HG02970 (cell line): ENCODE measurements at regions not wholly inside any gene's neighbourhood (a gene's known extent, or its start where the extent isn't known, plus 50 kb on each side); places are given as distances from the start of the nearest gene placed in this dataset.

ENCODE experiments used
- ATAC-seq: cut with Tn5 transposase; IDR thresholded peaks from one replicate; pipeline ENCODE4 v1.9.1; 2021; ENCODE audit warnings: mild to moderate bottlenecking, moderate library complexity, moderate number of reproducible peaks; ENCODE audit not compliant: unreplicated experiment, low FRiP score

DNA sequence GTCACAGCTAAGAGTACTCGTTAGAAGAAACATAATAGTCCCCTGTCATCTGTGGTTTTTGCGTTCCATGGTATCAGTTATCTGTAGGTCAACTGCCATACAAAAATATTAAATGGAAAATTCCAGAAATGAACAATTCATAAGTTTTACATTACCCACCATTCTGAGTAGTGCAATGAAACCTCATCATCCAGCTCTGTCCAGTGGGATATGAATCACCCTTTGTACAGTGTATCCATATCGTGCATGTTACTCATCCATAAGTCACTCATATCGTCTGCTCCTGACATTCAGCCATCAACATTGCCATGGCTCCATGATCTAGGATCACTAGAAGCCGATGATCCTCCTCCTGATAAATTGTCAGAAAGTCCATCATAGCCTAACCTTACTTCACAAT lies 174.9 kb upstream of the C11orf87 start:
- no peak for ATAC-seq

DNA sequence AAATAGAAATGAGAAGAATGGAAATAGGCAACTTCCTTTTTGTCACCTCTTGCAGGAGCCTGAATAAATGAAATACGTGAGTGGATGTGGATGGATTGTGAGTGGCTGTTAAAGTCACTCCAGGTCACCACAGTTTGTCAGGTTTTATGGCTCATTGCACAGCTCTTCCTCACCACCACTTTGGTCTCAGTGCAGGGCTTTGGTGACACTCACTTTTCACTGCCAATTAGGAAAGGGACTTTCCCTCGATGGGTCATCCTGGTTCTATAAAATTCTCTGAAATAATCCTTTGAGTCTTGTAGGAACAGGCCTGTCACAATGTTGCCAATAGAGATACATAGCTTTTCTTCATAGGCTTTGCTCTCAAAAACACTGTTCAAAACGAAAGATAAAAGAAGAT lies 172.4 kb upstream of the C11orf87 start:
- ATAC-seq: no peak

DNA sequence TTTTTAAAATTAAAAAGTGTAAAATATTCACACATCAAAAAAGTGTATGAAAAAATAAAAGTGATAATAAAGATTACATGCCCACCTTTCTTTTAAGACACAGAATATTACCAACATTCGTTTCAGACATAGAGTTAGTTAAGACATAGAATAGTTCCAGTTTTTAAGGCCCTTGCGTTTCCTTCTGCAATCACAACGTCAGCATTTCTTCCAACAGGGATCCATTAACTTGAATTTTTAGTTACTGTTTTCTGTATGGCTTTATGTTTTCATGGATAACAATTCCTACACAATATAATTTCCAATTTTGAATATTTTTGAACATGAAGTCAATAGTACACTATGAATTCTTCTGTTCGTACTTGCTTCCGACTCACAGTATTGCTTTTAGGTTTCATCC lies 170.8 kb upstream of the C11orf87 start:
- ATAC-seq: no peak

DNA sequence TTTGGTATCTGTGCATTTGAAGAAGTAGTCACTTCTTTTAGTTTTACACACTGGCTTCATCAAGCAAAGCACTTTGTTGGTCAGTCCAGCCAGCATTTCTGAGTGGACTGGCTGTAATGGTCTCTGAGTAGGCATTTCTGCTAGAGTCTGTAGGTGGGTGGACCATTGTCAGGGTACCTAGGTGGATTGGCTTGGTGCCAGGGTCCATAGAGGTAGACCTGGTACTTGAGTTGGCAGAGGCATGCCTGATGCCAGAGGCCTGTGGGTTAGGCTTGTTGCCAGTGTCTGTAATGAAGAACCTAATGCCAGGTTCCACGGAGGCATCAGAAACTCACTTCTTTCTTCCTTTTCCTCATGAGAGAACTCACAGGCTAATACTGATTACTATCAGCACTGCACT lies 157.9 kb upstream of the C11orf87 start:
- ATAC-seq: no peak

DNA sequence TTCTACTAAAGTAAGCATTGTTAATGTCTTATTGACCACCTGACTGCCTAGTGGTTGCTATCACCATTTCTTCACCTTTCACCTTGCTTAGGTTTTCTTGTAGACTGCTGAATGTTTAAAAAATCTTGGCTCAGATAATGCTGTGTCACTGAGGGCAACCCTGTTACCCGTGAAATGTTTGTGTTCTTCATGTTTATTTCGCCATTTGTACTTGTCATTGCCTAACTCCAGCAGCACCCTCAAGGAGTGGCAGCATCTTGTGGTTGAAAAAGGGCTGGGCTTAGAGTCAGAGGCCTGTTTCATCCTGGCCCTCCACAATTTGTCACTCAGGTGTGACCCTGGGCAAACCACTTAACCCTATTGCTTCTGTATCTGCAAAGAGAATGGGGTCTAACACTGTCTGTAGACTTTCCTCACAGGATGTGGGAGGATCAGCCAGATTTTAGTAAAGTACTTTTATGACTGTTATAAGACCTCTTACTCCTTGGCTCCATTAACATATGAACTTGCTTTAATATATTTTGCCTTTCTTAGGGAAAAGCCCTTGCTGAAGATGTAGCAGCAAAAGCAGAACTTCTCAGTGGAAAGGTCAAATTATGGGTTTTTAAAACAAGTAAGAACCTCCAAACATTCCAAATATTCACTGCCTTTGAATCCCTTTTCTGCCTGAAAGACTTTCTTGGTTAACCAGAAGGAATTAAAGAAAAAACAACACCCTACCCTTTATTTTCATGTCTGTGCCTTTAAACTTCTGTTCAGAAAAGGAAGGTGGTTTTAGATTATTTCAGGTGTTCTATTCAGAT lies 154.5 kb upstream of the C11orf87 start:
- no peak for ATAC-seq

DNA sequence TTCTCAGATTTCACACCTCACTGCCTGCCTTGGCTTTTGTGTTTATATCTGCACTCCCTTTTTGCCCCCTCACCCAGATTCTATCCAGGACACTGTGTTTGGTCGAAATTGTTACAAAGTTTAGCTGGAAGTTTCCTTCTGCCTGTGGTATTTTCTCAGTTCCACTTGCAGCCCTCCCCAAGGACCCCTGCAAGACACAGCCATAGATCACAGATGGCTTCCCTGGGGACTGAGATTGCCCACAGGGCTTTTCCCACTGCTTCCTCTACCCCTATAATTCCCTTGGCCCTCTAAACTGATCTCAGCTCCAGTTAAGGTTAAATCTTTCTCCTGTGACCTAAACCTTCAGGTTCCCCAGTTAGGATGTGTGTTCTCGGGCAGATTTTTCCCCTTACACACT lies 146.1 kb upstream of the C11orf87 start:
- no peak for ATAC-seq

DNA sequence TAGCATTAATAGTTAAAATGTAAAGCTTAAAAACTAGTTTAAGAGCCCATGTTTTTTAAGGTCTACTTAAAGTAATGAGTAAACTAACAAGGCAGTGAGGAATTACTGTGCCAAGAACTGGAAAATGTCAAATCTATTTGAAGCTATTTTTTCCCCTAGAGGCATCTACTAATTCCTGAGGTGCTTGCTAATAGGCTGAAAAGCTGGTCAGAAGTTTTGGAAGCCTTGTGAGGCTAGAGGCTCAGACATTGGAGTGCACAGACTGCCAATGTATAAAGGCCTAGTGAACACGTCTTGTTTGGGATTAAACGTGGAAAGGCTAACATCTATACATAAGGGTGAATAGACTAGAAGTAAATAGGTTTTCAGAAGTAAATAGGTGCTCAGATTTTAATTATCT lies 136.5 kb upstream of the C11orf87 start:
- no peak for ATAC-seq

DNA sequence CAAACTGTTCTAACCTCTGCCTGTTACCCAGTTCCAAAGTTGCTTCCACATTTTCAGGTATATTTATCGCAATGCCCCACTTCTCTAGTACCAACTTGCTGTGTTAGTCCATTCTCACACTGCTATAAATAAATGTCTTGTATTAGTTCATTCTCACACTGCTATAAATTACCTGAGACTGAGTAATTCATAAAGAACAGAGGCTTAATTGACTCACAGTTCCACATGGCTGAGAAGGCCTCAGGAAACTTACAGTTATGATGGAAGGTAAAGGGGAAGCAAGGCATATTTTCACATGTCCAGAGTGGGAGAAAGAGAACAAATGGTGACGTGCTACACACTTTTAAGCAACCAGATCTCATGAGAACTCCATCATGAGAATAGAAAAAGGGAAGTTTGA lies 130.4 kb upstream of the C11orf87 start:
- ATAC-seq: no peak

DNA sequence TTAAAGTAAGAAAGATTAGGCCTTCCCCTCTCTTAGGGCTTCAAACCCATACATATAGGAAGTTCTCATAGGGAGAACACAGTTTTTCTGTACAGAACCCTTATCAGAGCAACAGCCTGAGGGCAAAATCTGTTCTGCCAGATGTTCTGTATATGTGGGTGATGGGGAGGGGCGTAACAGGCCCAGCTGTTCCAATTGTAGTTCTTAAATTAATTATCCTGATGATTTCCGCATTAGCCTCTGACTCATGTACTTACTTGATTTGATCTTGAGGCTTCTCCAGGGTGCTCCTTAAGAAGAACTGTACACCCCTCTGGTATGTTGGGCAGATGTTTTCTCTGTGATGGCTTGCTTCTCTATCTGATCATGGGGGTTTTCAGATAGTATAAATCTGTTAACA lies 123.1 kb upstream of the C11orf87 start:
- ATAC-seq: no peak

DNA sequence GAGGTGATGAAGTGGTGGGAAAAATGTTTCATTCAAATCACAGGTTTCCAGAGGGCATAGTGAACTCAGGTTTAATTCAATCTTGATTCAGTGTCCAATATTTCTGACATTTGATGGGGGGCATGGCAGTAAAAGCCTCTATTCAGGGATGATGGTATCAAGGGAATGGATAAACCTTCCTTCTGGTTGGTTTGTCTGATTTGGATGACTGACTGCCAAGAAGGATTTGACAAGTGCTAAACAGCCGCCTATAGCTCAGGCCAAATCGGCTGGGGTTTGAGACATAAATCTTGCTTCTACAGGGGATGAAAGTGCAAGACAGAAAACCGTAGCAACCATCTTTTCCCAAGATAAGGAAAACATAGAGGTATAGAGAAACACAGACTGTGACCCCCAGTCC lies 121.8 kb upstream of the C11orf87 start:
- ATAC-seq: no peak

DNA sequence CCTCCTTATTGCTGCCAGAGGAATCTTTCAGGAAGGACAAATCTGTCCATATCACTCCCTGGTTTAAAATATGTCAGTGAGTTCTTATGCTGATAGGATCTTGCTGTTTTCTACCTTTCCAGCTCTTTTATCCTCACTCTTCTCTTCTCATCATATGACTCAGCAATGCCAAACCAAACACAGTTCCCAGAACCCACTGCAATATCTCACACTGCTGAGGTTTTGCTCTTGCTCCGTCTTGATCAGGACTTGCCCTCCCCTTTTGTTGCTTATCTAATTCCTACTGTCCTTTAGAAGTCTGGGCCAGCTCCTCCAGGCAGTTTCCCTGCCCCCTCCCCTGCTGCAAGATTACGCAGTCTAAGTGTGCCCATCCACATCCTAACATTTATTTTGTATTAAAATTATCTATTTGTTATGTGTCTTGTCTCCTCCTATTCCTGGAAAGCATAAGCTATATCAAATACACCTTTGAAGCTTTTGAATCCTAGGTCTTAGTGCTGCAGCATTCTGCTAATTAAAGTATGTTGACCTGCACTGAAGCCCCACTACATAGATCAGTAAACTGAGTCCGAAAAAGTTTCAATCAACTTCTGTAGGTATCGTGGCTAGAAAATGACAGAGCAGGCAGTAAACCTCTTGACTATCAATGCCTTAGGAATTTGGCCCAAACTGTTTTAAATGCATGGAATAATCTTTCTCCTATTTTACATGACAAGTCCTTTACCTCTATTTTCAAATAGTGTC lies 119.2 kb upstream of the C11orf87 start:
- ATAC-seq: no peak

DNA sequence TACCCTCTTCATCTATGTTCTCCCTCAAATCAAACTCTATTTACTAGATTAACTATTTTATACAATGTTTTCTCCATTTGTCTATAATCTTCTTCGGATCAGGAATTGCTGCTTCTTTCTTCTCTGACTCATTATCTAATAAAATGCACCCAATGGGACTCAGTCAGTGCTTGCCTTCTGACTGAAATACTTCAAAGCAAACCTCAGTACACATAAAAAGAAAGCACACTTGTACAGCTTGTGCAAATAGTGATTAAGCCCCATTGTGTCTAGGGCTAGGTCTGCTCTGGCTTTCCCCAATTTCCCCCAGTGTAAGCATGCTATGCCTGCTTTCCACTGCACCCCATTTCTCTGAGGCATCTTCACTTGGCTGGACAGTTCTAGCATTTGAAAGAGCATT lies 118.6 kb upstream of the C11orf87 start:
- no peak for ATAC-seq

DNA sequence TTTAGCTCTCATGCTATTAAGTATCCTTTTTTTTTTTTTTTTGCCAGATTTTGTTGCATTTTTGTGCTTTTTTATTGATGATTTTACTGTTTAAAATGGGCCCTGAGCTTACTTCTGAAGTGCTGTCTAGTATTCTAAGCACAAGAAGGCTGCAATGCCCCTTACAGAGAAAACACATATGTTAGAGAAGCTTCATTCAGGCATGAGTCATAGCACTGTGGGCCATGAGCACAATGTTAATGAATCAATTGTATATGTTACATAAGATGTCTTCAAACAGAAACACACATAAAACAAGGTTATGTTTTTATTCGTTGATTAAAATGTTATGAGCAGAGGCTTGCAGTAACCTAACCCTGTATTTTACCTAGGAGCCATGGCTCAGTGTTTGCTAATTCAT lies 117.8 kb upstream of the C11orf87 start:
- no peak for ATAC-seq

DNA sequence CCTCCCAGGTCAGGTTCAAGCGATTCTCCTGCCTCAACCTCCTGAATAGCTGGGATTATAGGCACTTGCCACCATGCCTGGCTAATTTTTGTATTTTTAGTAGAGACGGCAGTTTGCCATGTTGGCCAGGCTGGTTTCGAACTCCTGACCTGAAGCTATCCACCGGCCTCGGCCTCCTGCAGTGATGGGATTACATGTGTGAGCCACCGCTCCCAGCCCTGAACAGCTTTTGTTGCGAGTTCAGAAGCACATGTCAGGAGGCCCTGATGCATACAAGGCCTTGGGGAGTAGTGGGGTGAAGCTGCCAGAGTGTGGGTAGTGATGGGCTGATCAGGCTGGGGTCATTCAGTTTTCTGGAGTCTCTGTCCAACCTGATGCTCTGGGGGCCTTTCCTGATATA lies 117.0 kb upstream of the C11orf87 start:
- no peak for ATAC-seq

DNA sequence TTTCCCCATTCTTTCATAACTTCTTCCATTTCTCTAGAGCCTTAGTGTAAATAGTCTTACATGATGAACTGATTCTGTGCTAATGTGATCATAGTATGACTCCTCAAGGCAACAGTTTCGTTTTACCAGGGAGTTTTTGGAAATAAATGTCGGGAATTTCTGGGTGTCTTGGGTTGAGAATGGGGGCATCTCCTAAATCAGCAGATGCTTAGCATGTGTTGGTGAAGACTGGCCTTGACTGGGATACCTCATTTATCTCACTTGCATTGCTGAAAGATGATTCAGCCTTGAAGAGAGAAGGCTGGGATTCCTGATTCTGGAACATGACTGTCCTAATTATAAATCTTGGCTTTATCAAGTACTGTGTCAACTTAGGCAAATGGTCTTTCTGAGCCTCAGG lies 115.7 kb upstream of the C11orf87 start:
- ATAC-seq: no peak

DNA sequence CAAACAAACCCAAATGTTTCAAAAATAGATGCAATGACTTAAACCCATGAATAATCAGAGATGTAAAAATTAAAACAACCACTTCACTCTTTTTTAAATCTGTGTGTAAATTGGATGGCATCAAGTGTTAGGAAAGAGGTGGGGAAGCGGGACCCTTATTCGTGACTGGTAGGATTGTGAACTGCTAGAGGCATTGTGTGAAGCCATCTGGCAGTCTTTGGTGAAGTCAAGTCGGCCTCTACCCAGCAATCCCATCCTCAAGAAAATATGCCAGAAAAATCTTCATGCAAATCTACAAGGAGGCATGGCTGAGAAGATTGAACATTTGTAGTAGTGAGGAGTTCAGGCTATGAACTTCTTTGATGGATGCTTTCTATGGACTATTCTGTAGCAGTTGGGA lies 114.6 kb upstream of the C11orf87 start:
- ATAC-seq: no peak

DNA sequence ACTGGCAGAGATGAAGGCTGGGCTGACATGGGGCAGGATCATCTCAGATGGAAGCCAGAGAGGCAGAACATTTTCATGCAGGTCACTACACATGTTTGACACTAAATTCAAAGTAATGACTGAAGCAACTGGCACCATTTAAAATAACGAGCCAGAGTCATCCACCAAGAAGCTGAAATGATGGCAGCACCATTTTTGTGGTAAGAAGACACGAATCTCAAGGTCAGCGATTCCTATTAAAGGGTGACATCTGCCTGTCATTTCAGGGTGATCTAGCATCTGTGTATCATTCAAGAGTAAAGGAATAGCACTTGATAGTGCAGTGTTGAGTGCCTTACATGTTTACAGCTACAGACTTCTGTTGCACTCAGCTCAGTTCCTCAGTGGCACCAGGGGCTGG lies 113.4 kb upstream of the C11orf87 start:
- no peak for ATAC-seq

DNA sequence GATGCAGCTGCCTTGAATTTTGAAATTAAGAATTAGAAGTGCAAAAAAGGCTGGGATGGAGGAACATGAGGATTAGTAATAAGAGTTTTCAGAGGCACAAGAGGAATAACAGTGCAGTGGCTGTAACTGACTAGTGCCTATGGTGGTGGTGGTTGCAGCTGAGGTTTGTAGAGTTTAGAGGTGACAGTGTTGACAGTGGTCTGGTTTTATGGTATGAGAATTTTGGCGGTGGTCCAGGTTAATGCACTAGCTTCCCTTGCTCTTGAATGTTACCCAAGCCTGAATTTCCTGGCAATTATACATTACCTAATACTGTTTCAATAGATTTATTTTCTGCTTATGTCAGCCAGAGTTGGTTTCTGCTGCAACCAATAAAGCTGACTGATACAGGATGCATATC lies 112.8 kb upstream of the C11orf87 start:
- ATAC-seq: no peak

DNA sequence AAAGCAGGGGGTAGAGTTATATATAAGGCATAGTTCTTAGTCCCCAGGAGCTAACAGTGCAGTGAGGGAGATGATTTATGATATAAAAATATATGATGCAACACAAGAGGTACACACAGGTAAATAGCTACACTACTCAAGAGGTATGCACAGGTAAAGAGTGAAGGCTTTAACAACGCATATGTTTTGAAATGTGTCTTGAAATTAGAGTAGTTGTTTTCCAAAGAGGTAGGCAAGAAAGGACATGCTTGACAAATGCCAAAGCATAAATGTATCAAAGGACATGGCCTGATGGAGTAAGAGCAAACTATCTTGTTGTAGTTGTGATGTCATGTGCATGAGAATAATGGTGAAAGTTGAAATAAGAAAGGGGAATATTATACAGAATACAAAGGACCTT lies 104.3 kb upstream of the C11orf87 start:
- no peak for ATAC-seq

DNA sequence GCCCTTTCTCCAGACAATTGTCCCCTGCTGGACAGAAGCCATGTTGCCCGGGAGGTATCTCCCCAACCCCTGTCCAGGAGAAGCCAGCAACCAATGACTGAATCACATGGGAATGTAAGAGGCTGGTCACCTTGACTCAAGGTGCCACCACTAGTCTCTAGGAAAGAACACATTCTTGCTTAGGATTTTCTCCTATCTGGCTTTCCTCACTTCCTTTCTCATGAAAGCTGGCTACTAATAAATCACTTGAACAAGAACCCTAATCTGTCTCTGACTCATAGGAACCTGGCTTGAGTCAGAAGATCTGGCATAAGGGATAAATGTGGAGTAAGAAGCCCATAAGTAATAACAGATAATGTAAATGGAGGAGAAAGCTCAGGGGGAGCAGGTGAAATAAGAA lies 101.4 kb upstream of the C11orf87 start:
- ATAC-seq: no peak

DNA sequence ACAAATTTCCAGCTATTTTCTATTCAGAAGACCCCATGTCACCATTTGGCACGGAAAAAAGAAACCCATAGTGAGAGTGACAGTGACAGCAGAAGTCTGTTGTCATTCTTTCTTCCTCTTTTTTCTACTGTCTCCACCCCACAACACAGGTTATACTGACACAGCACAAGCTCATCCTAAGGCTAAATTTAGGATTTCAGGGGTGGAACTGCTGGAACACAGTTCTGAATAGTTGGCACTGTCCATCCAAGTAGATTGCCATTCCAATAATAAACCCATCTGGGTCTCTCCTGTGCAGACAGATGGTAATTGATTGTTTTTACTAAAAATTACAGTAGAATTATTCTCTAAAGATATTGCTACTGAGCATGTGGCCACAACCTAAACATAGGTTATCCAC lies 95.2 kb upstream of the C11orf87 start:
- no peak for ATAC-seq

DNA sequence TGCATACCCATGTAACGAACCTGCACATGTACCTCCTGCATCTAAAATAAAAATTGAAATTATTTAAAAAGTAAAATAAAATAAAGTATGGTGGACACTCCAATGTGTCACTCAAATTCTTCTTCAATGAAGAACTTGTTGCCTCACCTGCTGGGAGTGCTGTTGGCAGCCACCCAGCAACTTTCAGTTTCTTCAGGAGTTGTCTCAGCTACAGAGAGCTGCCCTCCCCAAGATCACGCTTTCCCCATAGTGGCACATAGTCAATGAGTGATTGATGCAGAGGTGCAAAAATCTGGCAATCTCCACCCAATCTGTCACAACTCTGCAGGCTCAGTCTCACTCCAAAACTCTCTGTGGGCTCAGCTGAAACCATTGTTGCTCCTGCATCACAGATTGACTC lies 92.3 kb upstream of the C11orf87 start:
- no peak for ATAC-seq
